Fibroblast of skin of left biceps (primary cell): ENCODE measurements at regions not wholly inside any gene's neighbourhood (a gene's known extent, or its start where the extent isn't known, plus 50 kb on each side); places are given as distances from the start of the nearest gene placed in this dataset.

Source experiments
- DNase-seq, 2 experiments: peaks; one replicate each; pipeline ENCODE4 v3.0.0-alpha.2; 2013; ENCODE audit warnings: low read depth in 2 of 2

DNA sequence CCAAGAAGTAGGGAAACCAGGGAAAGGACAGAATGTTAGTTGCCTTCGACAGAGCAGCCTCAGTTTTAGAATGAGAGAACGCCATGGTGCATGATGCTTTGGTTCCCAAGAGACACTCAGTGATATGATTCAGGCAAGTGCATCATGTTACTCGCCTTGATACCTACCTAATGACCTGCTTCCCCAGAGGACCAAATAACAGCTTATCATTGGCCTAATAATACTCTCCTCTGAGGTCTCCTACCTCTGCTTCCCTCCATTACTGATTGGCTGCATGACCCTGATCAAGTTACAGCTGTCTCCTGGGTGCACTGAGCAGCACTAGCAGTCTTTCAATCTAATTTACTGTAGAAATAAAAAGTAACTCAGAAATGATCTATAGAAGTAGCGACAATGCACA is 979.7 kb upstream of the FAT3 start:
- no peak for DNase-seq

DNA sequence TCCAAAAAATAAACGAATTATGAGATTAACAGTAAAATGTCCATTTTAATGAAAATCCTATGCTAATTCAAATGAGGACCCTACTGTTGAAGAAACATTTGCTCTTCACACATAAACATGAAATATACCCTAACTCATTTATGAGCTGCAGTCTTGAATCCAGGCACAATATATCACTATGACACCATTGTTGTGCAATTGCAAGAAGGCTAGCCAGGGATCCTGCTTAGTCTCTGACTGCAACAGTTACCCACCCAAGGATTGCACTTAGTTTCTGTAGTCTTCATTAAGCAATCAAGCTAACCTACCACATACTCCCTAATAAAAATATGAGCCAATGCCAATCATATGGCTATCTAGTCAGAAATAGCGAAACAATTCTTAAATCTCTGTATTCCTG is 981.0 kb upstream of the FAT3 start:
- no peak for DNase-seq

DNA sequence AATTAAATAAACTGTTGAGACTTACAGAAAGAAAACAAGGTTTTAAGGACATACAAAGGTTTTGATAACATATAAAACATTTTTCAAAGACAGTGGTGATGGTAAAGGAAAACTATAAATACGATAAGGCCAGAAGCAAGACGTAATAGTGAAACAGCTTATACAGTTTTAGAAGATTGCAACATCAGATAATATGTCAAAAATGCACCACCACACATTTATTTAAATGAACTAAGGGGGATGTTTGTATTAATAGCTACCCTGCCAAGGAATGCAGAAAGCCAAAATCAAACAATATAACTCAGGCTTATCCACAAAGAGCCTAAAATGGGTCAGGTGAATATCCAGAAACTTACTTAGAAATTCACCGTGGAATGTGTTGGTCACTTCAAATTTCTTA is 981.6 kb upstream of the FAT3 start:
- no peak for DNase-seq

DNA sequence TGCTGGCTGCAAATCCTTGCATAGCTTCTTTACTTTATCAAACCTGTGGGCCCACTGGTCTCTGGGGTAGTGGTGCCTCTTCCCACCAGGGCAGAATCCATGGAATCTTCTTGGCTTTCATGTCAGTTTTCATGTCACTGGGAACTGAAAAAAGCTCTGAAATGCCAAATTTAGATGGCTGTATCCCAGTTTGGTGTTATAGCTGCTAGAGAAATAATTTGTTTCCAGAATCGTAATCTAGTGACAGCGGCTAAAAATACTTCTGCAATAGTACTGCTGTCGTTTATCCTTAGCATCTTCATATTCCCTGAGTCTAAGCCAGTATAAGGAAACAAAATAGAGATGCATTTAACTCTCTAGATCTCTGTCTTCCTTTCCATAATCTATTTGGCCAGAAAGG is 983.4 kb upstream of the FAT3 start:
- DNase-seq = no peak

DNA sequence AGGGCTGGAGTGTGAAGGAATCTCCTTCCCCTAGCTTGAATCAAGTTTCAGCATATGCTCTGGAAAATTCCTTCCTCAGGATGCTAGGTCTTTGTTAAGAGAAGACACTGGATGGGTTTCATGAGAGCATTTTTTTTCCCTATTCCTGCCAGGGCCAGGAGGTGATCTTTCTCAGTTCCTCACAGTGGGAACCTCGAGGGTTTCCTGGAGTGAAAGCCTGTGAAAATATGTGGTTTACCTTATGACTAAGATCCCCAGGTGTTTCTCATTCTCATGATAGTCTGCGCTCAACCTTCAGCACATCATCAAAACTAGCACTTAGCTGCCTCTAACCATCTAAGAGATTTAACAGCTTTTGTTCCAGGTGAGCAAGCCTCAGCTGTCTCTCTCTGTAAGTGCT is 985.3 kb upstream of the FAT3 start:
- DNase-seq = no peak

DNA sequence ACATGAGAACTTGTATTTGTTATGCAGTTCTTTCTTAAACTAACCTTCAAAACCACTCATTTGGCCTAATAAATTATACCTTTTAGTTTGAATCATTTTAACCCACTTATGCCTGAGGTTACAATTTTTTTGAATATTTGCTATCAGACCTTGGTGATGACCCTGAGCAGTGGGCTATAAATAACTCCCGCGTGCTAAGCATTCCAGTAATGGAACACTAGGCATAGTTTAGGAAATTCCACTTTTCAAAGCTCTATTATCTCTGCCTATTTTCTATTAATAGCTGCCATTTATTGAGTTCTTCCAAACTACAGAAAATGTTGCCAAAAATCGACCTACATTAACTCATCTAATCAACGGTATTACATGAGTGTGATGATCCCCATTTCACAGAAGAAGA is 993.4 kb upstream of the FAT3 start:
- no peak for DNase-seq

DNA sequence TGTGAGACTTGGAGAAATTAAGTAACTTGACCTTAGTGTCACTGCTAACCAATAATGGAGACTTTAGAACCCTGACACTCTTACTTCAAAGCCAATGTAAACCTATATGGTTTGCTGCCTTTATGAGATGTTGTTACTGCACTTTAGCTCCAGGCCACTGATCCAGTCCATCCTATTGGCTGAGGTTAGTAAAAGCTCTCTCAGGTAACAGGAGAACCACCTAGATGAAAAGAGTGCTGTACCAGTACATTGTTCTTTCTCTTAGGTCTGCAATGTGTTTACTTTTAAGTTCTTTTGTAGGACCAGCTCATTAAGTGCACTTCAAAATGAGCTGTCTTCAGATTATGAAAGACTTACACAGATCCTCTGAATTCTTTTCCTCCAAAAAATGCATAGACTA is 994.0 kb upstream of the FAT3 start:
- no peak for DNase-seq

DNA sequence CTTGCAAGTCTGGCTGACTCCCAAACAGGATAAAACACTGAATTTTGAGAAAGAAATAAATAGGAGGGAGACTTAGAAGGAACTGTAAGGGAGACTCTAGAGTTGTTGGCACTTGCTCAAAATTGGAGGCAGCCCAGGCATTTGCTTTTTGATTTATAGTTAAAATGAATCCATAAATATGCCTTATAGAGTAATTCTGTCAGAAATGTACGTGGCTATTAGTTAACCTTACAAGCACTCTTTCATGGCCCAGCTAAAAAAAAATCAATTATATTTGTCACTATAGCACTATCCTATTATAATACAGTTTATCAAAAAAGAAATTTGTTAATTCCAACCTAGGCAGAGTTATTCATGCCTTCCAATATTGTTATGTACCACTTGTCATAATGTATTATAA is 1000.0 kb upstream of the CHORDC1 start:
- DNase-seq = no peak

DNA sequence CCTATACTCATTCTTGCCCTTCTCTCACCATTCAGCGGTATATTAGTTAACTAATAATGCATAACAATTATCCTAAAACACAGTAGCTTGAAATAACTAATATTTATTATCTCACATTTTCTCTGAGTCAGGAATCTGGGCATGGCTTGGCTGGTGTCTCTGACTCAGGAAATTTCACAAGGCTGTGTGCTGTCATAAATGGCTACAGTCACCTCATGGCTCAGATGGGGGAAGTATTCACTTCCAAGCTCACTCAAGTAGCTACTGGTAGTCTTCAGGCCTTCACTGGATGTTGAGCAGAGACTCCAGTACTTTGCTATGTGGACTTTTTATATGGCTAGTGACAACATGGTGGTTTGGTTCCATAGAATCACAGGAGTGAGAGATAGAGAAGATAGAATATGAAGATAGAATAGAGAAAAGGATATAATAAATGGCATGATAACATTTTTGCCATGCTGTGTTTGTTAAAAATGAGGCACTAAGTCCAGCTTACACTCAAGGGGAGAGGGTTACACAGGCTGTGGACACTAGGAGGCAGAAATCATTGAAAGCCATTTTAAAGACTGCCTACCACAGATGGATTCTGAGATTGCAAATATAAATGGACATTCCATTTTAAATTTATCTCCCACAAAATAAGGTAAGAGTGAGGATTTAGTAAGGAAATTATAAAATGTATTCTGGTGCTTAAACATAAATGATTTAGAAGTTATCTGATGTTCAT is 997.8 kb upstream of the CHORDC1 start:
- no peak for DNase-seq

DNA sequence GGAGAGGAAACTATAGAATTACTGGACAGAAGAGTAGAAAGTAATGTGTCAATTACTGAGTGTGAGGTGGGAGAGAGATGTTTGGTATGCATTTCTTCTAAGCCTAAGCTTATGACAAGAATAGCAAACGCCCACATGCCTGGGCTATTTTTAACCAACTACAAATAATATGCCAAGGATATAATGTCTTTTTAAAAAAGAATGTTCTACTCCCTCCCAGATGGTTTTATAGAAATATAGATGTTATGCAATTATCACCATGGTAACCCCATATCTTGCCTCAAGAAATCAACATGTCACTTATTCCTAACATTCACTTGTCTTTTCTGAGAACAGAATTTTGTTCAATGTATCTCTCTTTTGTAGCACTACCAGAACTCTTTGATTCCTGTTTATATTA is 996.7 kb upstream of the CHORDC1 start:
- no peak for DNase-seq

DNA sequence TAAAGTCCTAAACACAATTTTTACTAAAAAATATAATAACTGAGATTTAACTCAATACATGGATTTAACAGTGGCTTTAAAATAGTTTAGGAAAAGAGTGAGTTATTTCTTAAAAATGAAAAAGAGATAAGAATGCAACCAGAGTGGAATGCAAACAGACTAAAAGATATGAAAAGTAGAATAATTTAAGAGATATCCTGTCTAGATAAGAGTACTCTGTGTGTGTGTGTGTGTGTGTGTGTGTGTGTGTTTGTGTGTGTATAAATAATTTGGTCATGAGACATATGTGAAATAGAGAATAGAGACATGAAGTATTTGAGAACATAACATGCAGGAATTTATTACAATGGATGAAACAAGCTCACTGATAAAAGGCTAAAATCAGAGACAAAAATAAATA is 986.9 kb upstream of the CHORDC1 start:
- DNase-seq = no peak

DNA sequence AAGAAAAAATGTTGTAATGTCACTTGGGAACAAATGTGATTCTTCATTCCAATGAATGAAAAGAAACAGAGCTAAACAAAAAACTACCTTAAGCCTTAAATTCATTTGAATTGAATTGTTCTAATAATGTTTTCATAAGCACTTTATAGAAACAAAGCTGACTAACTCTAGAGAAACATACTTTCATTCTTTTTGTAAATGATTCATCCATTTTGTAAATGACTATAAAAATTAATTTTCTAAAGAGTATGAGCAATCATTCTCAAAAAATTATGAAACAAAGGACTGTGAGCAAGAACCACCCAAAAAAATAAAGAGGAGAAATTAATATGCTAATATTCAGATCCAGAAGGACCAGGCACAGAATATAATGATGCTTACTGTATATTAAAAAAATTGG is 986.5 kb upstream of the CHORDC1 start:
- DNase-seq = no peak

DNA sequence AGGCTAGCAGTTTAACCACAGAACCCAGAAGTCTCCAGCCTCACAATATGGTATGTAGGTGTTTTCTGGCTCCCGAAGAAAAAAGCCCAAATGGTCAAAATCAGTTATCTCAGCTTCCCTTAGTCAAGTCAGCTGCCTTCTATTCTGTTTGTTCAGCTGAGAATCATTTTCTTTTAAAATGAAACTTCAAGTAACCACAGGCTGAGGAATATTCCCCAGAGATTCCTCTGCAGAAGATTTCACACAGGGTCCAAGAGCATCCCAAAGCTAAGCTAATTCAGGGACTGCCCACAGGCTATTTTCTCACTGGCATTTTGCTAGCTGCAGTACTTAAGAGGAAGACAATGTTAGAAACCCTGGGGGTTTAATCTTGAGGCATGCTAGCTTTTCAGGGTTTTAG is 977.0 kb upstream of the CHORDC1 start:
- peak in 1 of 2 experiments; percentile 54 for DNase-seq

DNA sequence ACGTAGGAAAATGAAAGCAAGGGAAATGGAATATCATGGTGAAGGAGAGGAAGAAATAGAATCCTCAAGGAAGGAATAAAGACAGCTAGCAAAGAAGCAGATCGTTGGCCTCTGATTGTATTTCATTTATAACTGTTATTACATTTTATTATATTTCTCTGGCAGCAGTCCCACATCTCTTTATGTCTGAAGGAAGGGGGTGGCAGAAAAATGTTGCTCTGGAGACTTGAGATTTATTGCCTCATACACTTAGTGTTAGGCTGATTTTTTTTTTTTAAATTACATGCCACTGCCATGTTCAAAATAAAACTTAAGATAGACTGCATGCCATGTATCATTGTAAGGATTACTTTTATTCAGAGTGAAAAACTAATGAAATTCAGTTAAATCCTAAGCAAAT is 971.7 kb upstream of the CHORDC1 start:
- DNase-seq = no peak

DNA sequence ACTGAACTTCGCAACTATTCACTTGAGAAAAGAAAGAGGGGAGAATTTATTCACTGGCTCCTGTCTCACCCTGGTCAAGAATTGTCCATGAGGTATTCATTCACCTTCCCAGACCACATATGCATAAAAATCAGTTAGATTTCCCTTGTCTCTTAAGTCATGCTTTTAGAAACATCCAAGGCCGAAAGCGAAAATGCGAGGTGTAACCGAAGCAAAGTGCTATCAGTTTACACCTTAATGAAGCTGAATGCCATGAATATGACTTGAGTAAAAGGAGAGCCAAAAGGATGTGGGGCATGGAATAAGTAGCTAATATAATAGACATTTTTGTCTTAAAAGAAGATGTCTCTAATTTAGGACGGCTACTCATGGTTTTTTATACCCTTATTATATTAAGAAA is 965.6 kb upstream of the CHORDC1 start:
- DNase-seq = no peak

DNA sequence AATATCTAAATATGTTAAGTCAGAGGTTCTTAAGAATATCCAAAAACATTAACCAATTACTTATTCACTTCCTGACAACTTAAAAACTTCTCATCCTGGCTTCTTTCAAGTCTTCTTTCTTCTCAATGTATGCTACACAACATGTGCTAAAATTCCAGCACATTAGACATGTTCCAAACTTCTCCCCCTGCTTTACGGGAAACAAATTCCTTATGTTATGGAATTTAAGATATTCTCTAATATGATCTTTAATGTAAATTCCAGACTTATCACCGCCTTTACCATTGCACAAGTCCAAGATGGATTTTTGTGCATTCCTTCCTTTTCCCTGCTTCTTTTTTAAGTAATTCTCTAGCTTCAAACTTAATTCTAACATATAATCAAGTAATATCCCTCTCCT is 964.5 kb upstream of the CHORDC1 start:
- peak; percentile 50 to 60 for DNase-seq

DNA sequence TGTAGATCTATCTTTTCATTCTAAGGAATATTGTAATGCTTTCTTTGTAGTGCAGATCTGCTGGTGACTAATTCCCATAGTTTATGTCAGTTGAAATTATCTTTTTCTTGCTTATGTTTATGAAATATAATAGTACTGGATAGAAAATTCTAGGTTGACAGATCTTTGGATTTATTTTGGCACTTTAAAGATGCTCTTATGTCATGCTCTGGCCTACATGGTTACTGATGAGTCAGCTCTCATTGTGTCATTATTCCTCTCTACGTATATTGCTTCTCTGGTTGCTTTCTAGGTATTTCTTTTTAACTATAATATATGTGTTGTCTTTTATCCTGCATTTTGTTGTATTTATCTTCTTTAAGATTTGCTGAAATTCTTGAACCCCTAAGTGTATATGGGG is 955.5 kb upstream of the CHORDC1 start:
- no peak for DNase-seq

DNA sequence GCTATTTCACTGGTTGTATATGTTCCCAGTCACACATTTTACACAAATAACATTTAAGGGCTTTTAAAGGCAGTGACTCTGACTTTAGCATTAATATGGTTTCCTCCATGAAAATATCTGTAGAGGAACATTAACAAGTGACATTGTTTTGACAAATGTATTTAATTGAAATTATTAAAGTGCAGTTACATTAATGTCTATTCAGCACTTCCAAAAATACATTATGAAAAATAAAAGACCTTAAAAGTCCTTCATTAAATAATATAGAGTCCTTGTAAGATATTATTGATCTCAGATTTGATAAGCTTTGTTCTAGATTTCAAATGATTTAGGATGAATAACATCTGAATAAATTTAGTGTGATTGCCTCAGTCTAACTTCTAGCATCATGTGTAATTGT is 951.9 kb upstream of the CHORDC1 start:
- no peak for DNase-seq

DNA sequence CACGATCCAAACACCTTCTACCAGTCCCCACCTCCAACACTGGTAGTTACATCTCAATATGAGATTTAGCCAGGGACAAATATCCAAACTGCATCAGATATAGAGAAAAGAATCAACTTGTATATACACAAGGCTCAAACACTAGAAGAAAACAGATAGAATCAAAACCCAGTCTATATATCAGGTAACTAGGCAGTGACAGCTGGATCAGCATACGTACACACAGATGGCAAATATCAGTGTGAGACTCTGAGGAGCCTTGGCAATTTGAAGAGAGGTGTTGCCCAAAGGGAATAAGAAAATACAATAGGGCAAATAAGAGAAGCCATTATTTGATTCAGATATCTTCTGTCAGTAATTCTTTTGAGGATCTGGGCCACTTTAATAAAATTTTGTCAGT is 951.3 kb upstream of the CHORDC1 start:
- no peak for DNase-seq

DNA sequence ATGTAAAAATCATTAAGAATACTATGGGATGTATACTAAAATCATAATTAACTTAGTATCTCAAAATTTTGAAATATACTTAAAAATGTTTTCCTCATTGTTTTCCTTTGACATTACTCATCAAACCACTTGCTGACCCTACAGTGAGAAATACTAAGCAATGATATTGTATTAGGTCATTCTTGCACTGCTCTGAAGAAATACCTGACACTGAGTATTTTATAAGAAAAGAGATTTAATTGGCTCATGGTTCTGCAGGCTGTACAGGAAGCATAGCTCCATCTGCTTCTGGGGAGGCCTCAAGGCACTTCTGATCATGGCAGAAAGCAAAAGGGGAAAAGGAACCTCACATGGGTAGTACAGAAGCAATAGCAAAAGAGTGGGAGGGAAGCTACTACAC is 950.9 kb upstream of the CHORDC1 start:
- DNase-seq = peak in 1 of 2 experiments; percentile 6

DNA sequence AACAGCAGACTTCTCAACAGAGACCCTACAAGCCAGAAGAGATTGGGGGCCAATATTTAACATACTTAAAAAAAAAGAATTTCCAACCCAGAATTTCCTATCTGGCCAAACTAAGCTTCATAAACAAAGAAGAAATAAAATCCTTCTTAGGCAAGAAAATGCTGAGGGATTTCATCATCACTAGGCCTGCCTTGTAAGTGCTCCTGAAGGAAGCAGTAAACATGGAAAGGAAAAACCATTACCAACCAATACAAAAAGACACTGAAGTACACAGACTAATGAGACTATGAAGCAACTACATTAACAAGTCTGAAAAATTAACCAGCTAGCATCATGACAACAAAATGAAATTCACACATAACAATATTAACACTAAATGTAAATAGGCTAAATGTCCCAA is 947.9 kb upstream of the CHORDC1 start:
- DNase-seq = no peak

DNA sequence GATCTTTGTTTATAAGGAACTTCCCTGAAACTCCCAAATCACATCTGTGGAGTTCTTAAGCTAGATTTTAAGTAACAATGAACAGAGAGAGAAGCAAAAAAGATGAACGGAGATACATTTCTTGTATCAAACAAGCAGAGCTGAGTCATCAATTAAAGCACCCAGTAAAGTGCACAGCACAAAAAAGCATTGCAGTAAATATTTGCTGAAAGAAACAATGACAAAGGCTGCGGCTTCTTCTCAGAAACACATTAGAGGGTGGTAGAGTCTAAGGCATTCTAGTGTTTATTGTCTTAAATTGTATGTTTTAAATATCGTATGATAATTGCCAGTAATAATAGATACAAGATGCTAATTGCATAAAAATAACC is 941.6 kb upstream of the CHORDC1 start:
- no peak for DNase-seq

DNA sequence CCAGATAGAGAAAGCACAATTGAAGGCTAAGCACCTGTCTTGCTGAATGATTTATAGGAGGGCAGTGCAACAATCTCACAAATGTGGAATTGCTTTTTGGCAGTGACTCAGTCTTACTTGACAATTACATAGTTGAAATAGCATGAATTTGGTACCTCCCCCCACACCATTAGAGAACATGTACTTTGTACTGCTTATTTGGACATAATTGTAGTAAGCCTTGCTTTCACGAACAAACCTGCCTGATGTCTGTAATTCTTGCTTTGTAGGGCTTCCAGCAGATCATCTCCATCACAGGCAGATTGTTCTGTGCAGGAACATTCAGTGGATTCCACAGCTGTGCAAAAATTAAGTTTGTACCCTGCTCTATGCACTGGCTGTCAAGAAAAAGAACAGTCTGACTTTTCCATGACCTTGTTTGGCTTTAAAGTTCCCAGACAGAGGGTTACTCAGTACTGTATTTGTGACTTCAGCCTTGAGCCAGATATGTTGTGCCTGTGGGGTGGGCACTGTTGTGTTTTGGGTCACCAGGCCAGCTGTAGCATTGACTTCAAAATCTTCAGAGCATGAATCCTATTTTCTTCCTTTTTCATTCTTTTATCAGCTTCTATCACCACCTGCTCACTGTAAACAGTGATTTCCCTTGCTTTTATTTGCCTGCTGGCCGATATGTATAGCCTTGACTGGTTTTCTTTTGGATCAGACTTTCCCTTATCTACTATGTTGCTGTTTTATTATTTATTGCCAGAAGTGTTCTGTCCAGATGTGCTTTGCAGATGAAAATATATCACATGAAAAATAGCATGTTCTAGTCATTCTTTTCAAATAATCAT is 941.0 kb upstream of the CHORDC1 start:
- peak; percentile 84 to 91 for DNase-seq

DNA sequence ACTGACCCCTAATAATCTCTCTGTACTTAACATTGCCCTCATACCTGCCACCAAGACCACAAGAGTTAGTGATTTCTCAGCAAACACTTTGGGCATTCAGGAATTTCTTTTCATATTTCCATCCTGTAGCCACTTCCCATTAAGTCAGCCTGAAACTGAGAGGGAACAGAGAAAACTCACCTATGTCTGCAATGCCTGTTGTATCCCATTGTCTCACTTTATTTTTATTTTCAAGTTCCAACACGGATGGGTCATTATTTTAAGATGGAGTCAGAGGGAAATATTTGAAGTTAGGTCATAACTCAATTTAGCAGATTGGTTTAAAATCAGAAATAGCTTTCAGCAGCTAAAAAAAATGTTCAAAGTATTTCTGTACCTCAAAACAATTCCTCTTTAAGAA is 937.8 kb upstream of the CHORDC1 start:
- no peak for DNase-seq
